GM18870 (cell line): ENCODE measurements at regions not wholly inside any gene's neighbourhood (a gene's known extent, or its start where the extent isn't known, plus 50 kb on each side); places are given as distances from the start of the nearest gene placed in this dataset.

Experiments
- ATAC-seq: cut with Tn5 transposase; IDR thresholded peaks from one replicate; pipeline ENCODE4 v1.9.1; 2021; ENCODE audit warnings: moderate library complexity; ENCODE audit not compliant: unreplicated experiment

DNA sequence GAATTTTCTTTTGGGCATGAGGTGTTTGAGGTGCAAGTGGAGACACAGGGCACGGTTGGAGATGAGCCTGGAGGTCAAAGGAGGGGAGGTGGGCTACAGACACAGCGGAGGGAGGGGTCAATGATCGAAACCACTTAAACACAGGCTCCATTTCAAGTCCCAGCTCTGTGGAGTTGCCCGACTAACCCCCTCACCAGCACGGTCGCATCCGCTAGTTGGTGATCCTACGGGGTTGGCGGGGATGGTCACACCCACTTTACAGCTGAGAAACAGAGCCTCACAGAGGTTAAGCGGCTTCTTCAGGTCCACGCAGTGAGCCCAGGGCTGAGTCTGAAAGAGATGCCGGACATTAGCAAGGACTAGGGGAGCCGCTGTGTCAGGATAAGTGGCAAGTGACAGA, 60.1 kb upstream of the RUNX3 start:
- ATAC-seq: no peak

DNA sequence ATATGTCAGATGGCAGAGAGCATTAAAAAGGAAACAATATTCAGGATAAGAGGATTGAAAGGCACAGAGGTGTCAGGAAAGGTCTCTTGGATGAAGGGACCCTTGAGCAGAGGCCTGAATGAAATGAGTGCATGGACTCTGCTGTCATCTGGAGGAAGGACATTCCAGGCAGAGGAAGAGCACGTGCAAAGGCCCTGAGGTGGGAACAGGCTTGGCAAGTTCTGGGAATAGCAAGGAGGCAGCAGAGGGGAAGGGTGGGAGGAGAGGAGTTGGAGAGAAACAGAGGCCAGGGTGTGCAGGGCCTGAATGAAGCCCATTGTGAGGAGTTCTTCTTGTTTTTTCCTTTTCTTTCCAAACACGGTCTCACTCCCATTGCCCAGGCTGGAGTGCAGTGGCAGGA, 59.0 kb upstream of the RUNX3 start:
- ATAC-seq: no peak

DNA sequence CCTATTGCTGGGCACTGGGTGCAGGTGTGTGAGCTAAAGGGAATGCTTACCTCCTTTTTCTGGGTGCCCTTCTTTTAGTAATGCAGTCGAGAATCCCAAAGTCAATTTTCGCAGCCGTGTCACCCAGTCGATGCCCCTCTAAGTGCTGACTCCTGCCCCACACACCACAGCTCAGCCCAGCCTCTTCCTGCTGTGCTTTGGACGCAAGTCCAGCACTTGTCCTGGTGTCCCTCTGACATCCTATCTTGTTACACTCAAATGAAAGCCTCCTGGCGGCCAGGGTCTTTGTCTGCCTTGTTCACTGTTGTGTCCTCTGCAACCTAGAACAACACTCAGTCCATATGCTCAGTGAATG, 58.5 kb upstream of the RUNX3 start:
- ATAC-seq: no peak

DNA sequence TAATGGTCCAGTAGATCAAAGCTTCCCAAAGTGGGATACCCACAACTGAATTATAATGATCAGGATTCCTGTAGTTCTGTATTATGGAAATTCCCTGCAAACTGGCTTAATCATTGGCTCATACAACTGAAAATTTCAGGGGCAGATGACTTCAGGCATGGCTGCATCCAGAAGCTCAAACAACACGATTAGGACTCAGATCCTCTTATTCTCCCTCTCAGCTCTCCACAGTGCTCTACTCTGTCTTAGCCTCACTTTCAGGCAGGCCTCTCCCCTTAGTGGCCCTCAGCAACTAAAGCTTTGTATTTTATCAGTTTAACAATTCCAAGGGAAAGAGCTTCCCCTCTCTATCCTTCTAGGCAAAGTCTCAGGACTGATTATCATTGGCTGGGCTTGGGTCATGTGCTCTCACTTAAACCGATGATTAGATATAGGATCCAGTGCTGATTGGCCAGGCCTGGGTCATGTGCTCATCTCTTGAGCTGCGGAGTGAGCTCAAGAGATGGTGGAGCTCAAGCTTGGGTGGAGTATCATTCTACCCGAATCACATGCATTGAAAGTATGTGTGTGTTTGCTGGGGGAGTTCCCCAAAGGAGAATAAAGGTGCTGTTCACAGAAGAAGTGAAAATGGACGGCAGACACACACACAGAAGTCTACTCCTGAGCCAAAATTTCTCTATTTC, 57.9 kb upstream of the RUNX3 start:
- ATAC-seq: peak; percentile 48

DNA sequence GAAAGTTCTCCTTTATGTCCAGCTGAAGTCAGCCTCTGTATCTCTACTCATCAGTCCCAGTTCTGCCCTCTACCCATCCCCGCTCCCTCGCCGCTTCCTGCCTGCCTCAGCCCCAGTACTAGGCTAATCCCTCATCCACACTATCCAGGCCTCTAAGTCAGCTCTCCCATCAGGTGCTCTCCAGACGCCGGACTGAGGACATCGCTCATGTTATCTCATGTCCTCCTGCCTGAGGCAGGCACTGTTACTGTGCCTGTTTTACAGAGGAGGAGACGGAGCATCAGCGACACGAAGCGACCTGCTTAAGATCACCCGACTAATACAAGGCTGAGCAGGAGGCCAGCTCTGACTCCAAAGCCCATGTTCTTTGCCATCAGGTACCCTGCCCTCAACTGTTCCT, 57.3 kb upstream of the RUNX3 start:
- no peak for ATAC-seq

DNA sequence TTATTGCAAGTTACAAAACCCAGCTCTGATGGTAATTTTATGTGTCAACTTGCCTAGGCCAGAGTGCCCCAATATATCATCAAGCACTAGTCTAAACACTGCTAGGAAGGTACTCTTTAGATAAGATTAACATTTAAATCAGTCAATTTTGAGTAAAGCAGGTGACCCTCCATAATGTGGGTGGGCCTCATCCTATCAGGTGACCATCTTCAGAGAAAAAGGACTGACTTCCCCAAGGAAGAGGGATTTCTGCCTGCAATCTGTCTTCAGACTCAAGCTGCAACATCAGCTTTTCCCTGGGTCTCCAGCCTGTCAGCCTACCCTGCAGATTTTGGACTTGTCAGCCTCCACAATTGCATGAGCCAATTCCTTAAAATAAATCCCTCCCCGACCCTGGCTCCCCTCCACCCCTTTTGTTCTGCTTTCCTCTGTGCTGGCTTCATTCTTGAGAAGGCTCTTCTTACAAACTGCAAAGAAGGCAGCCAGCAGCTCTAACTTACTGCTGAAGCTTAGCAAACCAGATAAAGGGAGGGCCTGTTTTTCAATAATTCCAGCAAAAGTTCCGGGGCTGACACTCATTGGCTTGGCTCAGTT, 56.4 kb upstream of the RUNX3 start:
- no peak for ATAC-seq

DNA sequence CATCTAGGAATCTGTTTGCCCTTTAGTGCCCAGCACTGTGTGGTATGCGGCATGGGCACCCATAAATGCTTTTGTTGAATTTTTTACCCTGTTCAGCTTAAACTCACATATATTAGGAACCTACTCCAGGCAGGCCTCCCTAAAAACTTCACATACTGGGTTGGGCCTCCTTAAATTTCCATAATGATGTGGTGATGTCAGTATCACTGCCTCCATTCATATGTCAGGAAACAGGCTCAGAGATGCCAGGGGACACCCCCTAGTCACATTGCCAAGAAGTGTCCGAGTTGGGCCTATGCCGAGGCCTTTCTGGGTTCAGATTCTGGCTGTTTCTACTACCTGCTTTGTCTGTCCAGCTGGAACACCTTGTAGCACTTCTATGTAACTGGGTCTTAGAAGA, 55.7 kb upstream of the RUNX3 start:
- no peak for ATAC-seq

DNA sequence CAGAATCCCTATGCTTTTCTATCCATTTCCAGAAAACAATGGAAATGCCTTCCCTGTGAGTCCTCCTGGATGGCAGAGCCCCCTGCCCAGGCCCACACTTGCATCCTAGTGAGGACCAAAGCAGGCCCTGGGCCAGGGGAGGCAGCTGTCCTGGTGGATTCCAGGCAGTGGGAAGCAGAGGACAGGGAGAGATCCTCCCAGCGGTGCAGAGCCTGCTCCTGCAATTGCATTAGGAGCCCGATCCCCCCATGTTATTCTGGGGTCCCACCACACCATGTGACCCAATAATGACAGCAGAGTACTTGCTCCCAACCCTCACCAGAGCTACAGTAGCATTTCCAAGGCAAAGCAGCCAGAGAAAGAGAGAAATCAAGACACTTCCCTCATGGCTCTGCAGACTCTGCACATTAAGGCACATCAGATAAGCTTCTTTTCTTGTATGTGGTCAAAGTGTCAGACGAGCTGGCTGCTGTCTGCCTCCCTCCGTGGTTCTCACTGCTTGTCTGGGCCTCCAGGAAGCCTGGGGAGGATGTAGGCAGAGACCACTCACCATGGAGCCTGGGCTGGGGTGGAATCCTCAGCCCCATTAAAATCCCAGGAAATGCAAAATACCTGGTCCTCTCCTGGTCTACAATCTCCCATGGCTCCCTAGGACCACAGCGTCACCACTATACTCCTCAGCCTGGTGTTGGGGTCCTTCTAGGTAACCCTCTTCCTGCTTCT, 54.9 kb upstream of the RUNX3 start:
- no peak for ATAC-seq

DNA sequence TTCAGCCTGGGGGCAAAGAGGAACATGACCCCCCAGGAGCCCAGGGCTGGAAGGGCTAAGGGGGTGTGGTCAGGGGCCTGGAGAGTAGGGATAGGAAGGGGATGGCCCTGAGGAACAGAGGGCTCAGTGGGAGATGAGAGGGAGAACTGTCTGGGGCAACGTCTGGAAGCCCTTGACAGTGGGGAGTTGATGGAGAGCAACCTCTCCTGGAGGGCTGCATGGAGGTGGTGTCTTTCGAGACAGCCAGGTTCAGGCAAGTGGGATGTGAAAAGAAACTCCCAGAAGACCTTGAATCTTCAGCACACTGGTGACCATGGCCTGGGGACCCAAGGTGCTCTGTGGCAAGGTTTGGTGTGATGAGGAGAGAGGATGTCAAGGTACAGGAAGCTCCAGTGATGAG, 54.2 kb upstream of the RUNX3 start:
- ATAC-seq: no peak

DNA sequence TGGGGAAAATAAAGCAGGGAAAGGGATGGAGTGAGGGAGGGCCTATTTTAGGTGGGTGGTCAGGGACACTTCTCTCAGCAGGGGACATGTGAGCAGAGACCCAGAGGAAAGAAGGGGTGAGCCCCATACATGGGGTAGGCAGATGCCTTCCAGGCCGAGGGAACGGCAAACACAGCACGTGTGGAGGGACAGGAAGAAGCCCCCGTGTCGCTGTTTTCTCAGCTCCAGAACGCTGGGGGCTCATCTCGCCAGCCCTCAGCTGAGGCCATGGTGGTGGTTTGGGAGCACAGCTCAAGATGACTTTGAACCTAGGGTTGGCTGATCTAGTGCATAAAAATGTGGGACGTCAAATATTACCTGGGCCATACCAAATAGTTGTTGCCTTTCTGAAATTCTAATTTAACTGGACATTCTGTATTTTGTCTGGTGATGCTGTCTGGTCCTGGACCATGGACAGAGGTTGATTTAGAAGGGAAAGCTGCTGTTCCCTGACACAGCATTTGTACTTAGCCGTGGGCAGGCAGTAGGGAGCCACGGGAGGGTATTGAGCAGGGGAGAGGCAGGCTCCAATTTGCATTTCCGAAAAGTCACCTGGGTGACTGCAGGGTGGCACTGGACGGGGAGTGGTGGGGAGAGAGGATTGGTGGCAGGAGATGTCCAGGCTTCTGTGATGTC, 53.1 kb upstream of the RUNX3 start:
- no peak for ATAC-seq

DNA sequence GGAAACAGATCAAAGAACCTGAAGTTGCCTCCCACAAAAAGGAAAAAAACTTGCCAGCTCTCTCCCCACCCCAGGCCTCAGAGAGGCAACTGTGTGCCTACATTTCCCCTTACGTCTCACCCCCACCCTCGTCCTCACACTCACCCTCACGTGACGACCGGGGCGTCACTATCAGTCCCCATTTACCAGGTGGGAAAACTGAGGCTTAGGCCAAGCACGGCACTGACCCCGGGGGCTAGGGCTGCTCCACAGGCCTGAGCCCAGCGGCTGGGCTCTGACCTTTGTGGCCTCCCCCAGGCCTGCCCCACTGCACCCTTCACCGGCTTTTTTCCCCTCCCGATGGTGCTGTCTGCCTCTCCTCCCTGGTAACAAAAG, 51.5 kb upstream of the RUNX3 start:
- ATAC-seq: no peak

DNA sequence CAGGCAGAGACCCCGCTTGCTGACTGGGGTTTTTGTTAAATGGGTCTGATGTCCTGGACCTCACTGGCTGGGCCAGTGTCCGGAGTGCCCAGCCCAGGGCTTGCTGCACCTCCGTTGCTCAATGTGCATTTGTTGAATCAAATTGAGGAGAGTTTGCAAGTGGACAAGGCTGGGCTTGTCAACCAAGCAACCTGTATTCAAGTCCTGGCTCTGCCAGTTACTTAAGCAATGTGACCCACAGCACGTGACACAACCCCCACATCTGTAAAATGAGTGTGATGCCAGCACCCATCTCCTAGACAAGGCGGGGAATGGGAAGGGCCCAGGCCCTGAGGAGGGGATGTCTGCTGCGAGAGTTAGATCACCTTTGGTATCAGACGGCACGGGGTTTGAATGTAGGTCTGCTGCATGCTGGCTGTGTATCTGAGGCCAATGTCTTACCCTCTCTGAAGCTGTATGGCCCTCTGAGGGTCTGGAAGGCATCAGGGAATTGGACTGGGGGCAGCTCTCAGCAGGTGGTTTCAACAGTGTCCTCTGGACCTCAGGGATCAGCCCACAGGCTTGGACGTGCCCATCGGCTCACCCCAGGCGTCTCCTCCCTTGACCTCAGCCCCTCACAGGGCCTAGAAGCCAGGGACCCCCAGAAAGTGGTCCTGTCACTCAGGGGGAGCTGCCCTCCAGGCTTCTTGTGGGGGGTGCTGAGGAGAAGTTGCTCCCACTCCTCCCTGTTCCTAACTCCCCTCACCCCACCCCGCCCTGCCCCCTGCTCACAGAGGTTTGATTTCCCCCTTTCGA, 51.0 kb upstream of the RUNX3 start:
- no peak for ATAC-seq
